ENCODE measurements at regions not wholly inside any gene's neighbourhood (a gene's known extent, or its start where the extent isn't known, plus 50 kb on each side); places are given as distances from the start of the nearest gene placed in this dataset.

DNA sequence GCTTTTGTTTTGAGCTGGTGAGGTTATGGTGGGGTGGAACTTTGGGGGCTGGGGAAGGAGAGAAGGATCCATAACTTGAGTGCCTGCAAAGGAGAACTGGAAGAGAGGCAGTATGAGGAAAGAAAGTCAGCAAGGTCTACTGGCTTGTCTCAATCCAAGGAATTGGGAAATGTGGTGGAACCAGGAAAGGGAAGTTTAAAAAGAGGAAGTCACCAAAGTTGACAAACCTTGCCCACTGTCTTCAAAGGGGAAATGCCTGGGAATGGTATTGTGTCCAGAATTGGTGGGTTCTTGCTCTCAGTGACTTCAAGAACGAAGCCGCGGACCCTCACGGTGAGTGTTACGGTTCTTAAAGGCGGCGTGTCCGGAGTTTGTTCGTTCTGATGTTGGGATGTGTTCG lies 304.1 kb upstream of the FAM98A start:
- Histone ChIP-seq H3K9me3 (ENCODE audit: control insufficient read depth in 2 of 3, insufficient read depth in 1 of 3, low read length in 3 of 3) (no peaks in the 10 kb centered on the region), H3K9ac (ENCODE audit: low read length in 3 of 3) (no peak overlapping the region), H3K4me3 (ENCODE audit: low read length in 3 of 3) (no peak overlapping the region), H3K36me3 (ENCODE audit: control insufficient read depth in 2 of 3, insufficient read depth in 3 of 3, low read length in 3 of 3) (no peaks in the 10 kb centered on the region), H3K27me3 (ENCODE audit: control insufficient read depth, insufficient read depth, low read length) (no peaks in the 10 kb centered on the region), H3K4me1 (ENCODE audit: control insufficient read depth in 2 of 3, insufficient read depth in 2 of 3, low read depth in 1 of 3, low read length in 3 of 3) (no peaks in the 10 kb centered on the region), H3K27ac (ENCODE audit: low read depth in 2 of 2, low read length in 2 of 2) (no peak overlapping the region)
- intact Hi-C loops (cut with DNase I), result no loop called here
- DNase-seq (no peak), FAIRE-seq (no peak)
- TF ChIP-seq, protein P1, sequence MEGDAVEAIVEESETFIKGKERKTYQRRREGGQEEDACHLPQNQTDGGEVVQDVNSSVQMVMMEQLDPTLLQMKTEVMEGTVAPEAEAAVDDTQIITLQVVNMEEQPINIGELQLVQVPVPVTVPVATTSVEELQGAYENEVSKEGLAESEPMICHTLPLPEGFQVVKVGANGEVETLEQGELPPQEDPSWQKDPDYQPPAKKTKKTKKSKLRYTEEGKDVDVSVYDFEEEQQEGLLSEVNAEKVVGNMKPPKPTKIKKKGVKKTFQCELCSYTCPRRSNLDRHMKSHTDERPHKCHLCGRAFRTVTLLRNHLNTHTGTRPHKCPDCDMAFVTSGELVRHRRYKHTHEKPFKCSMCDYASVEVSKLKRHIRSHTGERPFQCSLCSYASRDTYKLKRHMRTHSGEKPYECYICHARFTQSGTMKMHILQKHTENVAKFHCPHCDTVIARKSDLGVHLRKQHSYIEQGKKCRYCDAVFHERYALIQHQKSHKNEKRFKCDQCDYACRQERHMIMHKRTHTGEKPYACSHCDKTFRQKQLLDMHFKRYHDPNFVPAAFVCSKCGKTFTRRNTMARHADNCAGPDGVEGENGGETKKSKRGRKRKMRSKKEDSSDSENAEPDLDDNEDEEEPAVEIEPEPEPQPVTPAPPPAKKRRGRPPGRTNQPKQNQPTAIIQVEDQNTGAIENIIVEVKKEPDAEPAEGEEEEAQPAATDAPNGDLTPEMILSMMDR (IDR thresholded peaks at IDR 0.05; ENCODE audit: borderline replicate concordance, extremely low read depth, insufficient read depth), result no peak

DNA sequence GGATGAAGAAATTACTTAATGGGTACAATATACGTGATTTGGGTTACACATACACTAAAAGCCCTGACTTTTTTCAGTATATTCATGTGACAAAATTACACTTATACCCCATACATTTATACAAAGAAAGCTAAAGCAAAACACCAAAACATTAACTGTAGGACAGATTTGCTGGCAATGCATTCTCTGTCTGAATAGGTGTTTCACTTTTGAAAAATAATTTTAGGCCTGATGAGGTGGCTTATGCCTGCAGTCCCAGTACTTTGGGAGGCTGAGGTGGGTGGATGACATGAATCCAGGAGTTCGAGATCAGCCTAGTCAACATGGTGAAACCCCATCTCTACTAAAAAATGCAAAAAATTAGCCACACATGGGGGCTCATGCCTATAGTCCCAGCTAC lies 301.5 kb upstream of the FAM98A start:
- no peak for FAIRE-seq
- Histone ChIP-seq H3K9me3 (ENCODE audit: control insufficient read depth in 2 of 3, insufficient read depth in 1 of 3, low read length in 3 of 3) (no peaks in the 10 kb centered on the region), H3K27me3 (ENCODE audit: control insufficient read depth, insufficient read depth, low read length) (no peaks in the 10 kb centered on the region), H3K4me1 (ENCODE audit: control insufficient read depth in 2 of 3, insufficient read depth in 2 of 3, low read depth in 1 of 3, low read length in 3 of 3) (no peaks in the 10 kb centered on the region), H3K4me3 (ENCODE audit: low read length in 3 of 3) (no peak overlapping the region), H3K27ac (ENCODE audit: low read depth in 2 of 2, low read length in 2 of 2) (no peak overlapping the region), H3K9ac (ENCODE audit: low read length in 3 of 3) (no peak overlapping the region), H3K36me3 (ENCODE audit: control insufficient read depth in 2 of 3, insufficient read depth in 3 of 3, low read length in 3 of 3) (no peaks in the 10 kb centered on the region)
- DNase-seq, result no peak
- TF ChIP-seq, protein P1 (IDR thresholded peaks at IDR 0.05; ENCODE audit: borderline replicate concordance, extremely low read depth, insufficient read depth), result no peak
- intact Hi-C loops (cut with DNase I), result no loop called here

DNA sequence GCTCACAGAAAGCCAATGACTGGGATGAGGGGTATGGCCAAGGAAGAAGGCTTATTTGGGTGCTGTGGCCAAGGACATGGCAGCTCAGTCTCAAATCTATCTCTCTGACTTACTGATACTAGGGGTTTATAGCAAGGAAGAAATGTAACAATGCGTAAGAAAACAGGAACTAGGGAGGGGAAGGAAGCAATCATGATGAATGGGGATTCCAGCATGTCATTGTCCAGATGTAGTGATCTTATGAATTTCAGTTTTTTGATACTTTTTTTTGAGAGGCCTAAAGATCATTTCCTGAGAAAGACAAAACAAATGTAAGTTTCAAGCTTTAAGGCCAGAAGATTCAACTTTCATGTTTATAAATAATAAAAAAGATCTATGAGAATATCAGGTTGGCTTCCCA lies 298.6 kb upstream of the FAM98A start:
- intact Hi-C loops (cut with DNase I), result no loop called here
- H3K27me3 ChIP-seq (ENCODE audit: control insufficient read depth, insufficient read depth, low read length), result no peaks in the 10 kb centered on the region
- FAIRE-seq (no peak), DNase-seq (peak in 1 of 5 donors; percentile 2)
- H3K9ac ChIP-seq (ENCODE audit: low read length in 3 of 3), result no peak overlapping the region
- H3K4me3 ChIP-seq (ENCODE audit: low read length in 3 of 3), result no peak overlapping the region
- TF ChIP-seq, protein P1 (IDR thresholded peaks at IDR 0.05; ENCODE audit: borderline replicate concordance, extremely low read depth, insufficient read depth), result no peak
- no peaks in the 10 kb centered on the region for H3K36me3 ChIP-seq (ENCODE audit: control insufficient read depth in 2 of 3, insufficient read depth in 3 of 3, low read length in 3 of 3)
- H3K27ac ChIP-seq (ENCODE audit: low read depth in 2 of 2, low read length in 2 of 2), result no peak overlapping the region
- no peaks in the 10 kb centered on the region for H3K4me1 ChIP-seq (ENCODE audit: control insufficient read depth in 2 of 3, insufficient read depth in 2 of 3, low read depth in 1 of 3, low read length in 3 of 3)
- H3K9me3 ChIP-seq (ENCODE audit: control insufficient read depth in 2 of 3, insufficient read depth in 1 of 3, low read length in 3 of 3), result no peaks in the 10 kb centered on the region

DNA sequence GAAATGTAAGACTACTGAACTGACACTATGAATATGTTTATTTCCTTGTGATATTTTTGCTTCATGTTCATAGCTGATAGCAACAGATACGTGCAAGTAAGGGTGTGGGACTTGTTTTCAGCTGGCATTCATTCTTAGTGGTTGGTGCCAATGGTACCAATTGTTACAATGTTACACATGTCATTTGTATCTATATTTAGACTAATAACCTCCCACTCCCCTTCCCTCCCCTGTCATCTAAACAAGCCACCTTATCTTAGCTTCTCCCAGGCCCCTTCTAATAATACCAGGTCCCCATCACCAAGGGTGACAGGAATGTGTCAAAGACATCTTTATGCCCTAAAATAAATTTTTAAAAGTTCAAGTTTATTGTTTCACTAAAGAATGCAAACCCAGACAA lies 294.7 kb upstream of the FAM98A start:
- intact Hi-C loops (cut with DNase I), result no loop called here

More for the DNA sequence above, 294.7 kb upstream of the FAM98A start:
- no peak overlapping the region for H3K27ac ChIP-seq (ENCODE audit: low read depth in 2 of 2, low read length in 2 of 2)
- no peaks in the 10 kb centered on the region for H3K36me3 ChIP-seq (ENCODE audit: control insufficient read depth in 2 of 3, insufficient read depth in 3 of 3, low read length in 3 of 3)
- H3K9ac ChIP-seq (ENCODE audit: low read length in 3 of 3), result no peak overlapping the region
- no peaks in the 10 kb centered on the region for H3K4me1 ChIP-seq (ENCODE audit: control insufficient read depth in 2 of 3, insufficient read depth in 2 of 3, low read depth in 1 of 3, low read length in 3 of 3)
- no peaks in the 10 kb centered on the region for H3K9me3 ChIP-seq (ENCODE audit: control insufficient read depth in 2 of 3, insufficient read depth in 1 of 3, low read length in 3 of 3)
- TF ChIP-seq, protein P1 (IDR thresholded peaks at IDR 0.05; ENCODE audit: borderline replicate concordance, extremely low read depth, insufficient read depth), result no peak
- no peaks in the 10 kb centered on the region for H3K27me3 ChIP-seq (ENCODE audit: control insufficient read depth, insufficient read depth, low read length)
- no peak overlapping the region for H3K4me3 ChIP-seq (ENCODE audit: low read length in 3 of 3)
- DNase-seq, result no peak
- no peak for FAIRE-seq

Measured in kidney (tissue), 13 donors.